DMS114 treated with DMSO at 0.1 percent for 48 hours (cell line): ENCODE measurements at regions not wholly inside any gene's neighbourhood (a gene's known extent, or its start where the extent isn't known, plus 50 kb on each side); places are given as distances from the start of the nearest gene placed in this dataset.

ENCODE experiments used
- DNase-seq: peaks from one replicate; lab custom pipeline; 2025; ENCODE audit not compliant: unreplicated experiment; lab: John Stamatoyannopoulos, UW

DNA sequence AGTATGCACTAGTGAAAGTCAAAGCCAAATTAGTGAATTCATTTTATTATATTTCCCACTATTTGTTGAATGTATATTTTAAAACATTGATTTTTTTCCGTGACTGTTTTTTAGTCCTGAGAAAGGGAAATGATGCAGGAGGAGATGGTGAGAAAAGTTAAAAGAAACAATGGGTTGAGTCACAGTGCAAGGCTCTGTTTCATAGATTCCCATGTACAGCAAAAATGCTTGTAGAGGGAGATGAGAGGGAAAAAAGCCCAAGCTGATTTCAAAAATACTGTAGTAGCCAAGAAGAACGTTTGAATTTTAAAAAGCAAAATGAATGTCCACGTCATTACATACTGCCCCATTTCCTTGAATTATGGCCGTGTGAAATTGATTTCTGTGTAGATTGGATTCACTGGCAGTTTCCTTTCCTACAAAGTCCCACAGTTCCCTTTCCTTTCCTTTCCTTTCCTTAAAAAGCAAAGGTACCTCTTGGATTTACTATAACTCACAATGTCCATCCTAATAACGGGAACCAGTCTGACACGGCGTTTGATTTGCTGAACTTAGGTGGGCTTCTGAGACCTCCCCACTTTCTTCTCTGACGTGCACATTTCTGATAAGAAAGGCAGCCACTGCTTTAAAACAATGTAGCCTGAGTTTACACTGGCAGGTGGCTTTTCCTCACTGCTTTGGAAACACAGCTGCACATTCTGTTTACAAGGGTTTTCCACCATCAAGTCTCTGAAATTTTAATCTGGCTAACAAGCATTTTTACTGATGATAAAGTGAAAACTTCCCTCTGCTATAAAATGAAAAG lies 63.7 kb downstream of the SPCS3 start:
- DNase-seq, result no peak

DNA sequence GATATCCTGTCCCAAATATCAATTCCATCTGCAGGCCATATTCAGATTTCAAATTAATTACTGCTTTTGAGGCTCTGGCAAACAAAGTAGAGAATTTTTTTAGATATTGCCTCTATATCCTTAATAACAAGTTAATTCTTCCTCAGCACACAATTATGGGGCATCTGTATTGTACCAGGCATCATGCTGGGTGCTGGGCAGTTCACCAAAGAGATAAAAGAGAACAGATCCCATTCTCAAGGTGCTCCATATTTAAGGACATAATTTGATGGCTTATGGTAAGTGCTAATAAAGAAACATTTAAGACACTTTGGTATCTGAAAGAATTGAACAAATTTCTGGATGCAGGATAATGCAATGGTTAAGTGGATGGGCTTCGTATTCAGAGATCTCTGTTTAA lies 65.8 kb downstream of the SPCS3 start:
- no peak for DNase-seq

DNA sequence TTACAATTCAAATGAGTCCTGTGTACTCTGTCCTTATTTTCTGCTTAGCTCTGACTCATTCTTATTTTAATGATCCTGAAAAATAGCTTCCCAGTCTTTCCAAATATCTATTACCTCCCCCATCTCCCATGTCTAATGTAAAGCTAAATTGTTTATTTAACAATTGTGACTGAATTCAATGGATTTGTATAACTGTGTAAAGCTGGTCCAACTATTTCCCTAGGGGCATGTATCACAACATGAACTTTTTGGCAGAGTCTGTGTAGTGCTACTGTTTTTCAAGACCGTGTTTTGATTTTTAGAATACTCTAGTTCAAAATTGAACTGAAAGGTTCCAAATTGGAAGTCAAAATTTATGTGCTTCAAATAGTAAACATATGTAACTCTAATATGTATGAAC lies 67.8 kb downstream of the SPCS3 start:
- DNase-seq, result no peak

DNA sequence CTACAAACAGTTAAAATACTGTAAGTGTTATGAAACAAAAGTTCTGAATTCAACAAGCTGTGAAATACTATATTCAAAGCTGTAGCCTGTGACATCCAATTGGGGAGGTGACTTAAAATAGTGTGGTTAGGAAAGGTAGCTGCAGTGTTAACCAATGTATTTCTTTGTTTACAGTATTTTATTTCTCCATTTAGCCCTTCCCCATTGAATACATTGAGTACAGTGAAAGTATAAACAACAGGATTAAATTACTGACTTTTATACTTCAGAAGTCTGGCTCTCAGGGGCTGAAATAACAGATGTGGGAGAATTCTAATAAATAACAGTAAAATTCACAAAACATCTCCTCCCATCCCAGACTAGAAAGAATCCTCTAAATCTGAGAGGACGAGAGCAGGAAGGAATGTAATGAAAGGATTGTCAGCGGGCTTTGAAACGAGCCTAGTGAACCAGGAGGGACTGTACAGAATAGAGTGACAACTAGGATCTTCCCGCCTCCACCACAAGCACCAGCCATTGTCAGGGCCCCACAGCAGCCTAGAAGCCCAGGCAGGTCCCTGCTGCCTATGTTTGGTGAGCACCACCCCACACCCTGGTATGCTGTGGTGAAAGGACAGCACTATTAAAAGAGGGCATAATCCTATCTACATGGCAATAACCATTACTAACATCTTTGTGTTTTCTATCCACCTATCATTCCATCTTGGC lies 73.7 kb downstream of the SPCS3 start:
- DNase-seq, result no peak

DNA sequence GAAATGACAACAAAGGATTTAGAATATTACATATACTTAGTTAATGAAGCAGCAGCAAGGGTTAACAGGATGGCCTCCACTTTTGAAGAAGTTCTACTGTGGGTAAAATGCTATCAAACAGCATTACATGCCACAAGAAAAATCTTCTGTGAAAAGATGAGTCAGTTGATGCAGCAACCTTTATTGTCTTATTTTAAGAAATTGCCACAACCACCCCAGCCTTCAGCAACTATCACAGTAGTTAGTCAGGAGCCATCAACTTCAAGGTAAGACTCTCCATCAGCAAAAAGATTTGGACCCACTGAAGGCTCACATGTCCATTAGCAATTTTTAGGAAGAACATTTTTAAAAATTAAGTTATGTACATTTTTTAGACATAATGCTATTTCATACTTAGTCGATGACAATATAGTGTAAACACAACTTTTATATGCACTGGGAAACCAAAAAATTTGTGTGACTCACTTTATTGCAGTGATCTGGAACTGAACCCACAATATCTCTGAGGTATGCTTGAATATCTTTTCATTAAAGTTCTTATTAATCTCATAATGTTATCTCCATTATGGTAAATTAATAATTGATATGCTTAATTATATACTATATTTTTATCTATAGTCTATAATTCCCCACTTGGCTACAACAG lies 81.2 kb downstream of the SPCS3 start:
- no peak for DNase-seq

DNA sequence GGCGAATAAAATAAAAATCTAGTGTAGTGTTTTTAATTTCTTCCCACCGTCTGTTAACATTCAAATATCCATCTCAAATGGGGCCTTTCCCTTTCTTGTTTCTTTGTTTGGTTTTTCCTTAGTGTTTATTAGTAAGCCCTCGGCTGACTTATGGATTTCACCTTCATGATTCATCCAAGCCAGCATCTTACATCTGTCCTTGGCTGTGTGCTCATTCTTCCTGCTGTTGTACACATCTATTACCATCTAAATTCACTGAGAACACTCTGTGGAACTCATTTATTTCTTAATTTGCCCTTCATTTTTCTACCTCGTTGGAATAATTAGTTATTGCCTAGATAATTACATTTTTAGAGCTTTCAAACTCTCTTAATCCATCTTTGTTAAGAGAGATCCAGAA lies 84.9 kb downstream of the SPCS3 start:
- DNase-seq, result no peak

DNA sequence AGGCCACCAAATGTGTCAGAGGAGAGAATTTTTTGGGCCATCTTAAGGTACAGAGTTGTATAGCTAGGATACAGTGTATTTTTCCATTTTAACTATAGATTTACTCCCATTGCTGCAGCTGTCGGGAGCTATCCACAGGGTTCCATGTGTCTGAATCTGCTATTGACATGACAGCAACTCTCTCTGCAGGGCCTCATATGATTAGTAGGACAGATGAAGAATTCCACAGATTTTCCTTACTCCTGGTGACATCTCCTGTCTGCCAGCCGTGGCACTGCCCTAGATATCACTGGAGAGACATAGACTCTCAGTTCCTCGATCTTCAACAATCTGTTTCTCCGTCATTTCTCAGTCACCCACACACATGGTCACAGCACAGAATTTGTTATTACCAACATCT lies 86.5 kb downstream of the SPCS3 start:
- no peak for DNase-seq

DNA sequence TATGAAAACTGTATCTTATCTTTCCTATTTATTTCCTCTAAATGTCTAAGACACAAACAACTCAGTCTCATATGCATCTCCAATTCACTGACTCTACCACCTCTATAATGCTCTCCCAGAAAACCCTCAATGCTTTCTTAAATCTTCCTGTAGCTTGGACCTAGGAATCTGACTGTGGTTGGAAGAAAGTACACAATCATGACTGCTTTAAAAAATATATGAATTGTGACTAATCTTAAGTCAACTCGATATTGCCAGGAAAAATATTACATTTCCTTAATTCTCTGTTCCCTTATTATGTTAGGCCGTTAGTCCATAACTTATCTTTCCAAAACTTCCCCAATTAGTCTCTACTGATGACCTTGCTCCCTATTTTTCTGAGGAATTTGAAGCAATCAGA lies 87.0 kb downstream of the SPCS3 start:
- DNase-seq, result no peak

DNA sequence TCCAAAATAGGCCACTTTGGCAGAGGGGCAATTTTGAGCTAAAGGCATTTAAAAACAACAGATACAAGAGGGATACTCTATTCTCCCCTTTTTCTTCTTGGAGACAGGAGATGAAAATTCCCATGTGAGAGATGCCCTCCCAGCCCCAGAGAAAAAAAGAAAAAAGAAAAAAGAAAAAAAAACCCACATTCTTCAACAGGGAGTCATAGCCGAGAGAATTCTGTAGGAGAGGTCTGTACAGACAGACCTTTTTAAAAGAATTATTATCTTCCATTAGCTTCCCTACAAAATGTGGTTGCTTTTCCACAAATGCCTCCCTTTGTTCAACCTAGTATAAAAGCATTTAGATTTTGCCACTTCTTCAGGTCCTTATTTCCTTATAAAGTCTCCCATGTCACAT lies 89.9 kb downstream of the SPCS3 start:
- DNase-seq, result no peak

DNA sequence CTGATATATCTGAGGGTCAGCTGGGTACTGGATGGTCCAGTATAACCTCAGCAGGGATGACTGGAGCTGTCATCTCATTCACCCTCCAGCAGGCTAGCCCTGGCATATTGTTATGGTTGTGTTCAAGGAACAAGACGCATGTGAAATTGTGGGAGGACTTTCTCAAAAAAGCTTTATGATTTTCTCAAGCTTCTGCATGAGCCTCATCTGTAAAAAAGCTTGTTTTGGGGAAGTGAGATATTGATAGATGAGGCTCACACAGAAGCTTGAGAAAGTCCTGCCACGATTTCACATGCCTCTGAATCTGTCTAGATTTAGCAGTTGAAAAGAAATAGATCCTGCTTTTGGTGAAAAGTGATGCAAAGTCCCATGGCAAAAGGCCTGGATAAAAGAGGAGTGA lies 93.4 kb downstream of the SPCS3 start:
- no peak for DNase-seq

DNA sequence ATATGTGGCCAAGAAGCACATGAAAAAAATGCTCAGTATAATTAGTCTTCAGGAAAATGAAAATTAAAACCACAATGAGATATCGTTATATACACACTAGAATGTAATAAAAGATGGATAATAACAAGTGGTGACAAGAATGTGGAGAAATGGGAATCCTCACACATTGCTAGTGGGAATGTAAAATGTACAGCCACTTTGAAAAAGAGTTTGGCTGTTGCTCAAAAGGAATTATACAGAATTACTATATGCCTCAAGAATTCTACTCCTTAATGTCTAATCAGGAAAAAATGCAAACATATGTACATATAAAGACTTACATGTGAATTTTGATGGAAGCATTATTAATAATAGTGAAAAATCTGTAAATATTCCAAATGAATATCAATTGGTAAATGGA lies 102.2 kb downstream of the SPCS3 start:
- DNase-seq, result no peak

DNA sequence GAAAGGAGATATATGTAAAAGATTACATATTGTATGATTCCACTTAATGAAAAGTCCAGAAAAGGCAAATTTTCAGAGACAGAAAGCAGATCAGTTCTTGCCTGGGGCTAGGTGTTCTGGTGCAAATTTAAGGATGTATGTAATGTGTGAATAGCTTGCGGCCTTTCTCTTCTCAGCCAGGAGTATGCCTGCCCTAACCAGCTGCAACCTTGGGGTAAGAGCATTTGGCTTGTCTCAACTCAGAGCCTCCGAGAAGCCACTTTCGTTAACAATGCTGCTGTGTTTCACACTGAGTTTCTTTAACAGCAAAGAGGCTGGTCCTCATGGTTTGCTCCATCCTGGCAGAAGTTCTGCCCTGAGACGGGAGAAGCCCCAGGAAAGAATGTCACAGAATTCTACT lies 102.7 kb downstream of the SPCS3 start:
- no peak for DNase-seq

DNA sequence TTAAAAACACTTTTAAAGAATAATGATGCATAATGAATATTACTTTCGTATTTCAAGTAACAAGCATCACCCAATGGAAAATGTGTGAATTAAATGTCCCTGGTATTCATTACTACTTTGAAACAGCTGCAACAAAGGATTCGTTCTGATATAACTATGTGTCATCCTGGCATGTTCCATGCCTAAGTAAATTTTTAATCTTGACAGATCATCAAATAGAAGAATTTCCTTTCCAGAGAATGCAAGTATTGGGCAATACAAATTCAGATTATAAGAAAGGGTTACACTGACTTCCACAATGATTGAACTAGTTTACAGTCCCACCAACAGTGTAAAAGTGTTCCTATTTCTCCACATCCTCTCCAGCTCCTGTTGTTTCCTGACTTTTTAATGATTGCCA lies 105.3 kb downstream of the SPCS3 start:
- DNase-seq, result no peak

DNA sequence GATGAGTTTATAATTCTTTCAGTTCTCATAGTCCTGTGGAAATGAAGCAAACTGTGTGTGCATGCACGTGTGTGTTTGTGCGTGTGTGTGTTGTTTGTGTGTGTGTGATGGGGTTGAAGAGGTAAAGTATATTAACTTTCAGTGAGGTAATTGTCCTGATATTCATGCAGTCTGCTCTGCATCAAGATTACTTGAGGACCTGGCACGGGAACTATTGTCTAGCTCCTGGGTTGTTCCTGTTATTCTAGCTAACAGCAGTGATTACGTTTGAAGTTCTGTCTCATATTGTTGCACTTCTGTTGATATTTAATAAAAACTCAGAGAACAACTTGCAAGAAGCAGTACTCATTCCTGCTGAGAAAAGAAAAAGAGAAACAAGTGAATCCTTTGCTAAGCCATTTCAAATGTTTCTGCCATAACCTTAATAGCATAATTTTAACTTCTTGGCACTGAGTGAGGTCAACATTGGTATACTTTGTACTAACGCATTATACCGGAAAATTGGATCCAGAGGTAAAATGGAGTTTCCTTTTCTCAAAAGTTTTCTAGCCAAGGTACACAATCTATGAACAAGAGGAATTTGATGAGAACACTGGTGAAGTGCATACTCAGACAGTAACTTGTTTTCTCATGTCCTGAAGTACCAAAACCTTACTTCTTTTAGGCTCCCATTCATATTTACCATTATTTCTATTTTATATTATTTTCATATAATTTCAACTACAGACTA lies 113.2 kb downstream of the SPCS3 start:
- no peak for DNase-seq

DNA sequence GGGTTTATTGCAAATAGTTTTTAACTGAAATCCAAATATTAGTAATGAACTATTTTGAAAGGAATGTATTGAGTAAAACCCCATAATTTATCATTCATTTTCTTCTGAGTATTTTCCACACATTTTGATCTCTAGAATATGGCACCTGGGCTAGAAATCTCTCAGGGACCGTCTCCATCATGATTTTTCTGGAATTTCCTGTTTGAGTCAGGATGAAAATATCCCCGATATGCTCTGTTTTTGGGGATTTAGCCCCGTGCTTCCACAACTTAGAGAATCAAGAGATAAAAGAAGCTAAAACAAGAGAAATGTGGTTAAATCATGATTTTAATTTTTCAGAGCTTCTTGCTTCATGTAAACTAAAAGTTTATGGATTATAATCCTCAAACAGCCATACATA lies 114.2 kb downstream of the SPCS3 start:
- no peak for DNase-seq

DNA sequence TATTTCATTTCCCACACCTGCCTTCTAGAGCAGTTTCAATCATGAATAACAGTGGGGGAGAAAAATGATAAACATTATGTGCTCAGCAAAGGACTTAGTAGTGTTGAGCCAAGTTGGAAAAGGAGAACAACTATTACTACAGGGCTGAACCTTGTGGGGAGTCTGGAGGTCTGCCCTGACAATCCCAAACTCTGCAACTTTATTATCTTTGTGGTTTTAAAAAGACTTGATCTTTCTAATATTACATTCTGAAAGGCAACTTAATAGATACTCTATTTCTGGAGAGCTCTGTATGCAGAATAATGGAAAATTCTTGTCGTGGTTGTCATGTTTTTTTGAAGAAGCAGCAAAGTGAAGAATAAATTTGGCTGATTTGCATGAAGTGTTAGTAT lies 116.1 kb downstream of the SPCS3 start:
- no peak for DNase-seq

DNA sequence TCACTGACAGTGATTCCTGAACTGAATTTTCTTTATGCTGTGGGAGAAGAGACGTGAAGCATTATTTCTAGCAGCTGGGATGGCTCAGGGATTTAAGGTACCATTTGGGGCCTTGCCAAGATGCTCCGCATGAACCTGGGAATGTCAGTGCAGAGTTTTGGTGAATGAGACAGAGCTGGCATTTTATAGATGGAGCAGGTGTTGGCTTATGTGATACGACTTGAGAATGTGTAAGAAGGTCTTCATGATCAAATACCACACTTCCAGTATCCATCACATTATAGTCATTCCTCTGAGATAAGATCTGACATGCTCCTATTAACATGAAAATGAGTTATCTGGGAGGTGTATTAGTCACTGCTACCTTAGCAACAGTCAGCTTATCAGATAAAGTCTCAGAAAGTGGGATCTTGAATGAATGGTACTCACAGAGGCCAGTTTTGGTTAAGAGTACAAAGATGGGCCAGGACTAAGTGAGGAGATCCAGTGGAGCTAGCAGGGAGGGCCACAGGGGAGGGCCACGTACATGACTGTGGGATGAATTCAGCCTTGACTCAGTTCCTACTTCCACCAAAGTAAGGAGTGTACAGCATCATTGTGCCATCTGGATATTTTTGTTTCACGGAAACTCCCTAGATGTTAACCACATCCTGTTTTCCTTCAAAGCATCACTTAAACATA lies 116.7 kb downstream of the SPCS3 start:
- DNase-seq, result no peak

DNA sequence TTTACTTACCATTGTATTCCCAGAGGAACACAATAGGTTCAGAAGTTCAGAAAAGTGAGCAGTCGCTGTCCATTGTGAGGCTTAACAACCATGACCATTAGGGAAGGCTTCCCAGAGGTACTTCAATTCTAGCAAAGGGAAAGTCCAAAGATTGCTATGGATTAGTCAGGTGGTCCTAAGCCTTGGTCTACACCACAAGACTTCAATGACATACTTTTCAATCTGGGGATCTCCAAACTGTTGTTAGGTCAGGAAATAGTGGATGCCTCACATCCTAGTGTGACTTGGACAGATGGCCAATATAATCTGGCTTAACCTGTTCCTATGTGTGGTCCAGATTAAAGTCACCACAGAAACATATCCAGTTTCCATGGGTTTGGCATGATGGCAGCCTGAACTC lies 118.0 kb downstream of the SPCS3 start:
- no peak for DNase-seq

DNA sequence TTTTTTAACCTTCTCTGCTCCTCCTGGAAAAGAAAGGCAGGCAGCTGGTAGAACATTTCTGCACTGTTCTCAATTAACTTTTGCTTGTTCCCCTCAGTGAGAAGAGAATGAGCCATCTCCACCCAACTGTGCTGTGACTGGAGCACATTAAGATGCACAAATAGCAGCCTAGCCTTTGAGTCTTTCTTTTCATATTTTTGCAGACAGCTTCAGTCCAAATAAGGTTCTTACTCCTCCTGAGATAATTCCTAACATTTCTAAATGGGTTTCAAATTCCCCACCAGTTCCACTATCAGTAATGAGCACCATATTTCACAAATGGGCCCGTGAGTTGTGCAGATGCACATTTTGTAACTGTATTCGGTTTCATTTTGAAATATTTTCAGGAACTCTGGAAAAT lies 118.6 kb downstream of the SPCS3 start:
- DNase-seq, result no peak

DNA sequence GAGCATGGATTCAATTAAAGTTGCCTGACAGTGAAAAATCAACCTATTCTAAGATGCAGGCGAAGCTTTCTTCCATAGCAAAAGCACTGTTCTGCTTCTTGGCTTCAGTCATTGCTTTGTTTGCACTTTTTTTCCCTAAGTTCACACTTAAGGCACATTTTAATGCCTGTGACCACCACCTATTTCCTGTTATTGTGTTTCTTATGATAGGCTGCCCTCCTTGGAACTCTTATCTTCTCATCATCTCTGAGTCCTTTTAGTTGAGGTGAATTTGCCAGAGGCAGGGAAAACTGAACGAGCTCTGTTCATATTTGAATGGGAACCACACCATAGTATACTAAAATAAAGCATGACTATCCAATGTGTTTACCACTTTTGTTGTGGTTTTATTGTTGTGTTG lies 119.8 kb downstream of the SPCS3 start:
- DNase-seq, result no peak

DNA sequence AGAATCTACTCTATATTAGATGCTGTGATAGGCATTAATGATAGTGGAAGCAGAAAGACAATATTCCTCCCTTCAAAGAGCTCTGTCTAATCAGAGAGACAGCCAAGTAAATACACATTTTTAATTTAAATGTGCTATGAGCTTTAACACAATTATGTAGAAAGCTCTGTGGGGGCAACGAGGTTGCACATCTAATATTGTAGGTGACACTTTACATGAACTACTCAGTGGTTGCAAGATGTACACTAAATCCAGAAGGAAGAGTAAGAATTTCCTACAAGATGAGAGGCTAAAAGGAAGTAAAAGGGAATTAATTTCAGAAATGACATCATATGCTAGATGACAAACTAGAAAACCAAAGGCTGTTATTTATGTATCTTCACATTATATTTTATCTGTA lies 120.9 kb downstream of the SPCS3 start:
- no peak for DNase-seq
